ENCODE measurements at regions not wholly inside any gene's neighbourhood (a gene's known extent, or its start where the extent isn't known, plus 50 kb on each side); places are given as distances from the start of the nearest gene placed in this dataset.

DNA sequence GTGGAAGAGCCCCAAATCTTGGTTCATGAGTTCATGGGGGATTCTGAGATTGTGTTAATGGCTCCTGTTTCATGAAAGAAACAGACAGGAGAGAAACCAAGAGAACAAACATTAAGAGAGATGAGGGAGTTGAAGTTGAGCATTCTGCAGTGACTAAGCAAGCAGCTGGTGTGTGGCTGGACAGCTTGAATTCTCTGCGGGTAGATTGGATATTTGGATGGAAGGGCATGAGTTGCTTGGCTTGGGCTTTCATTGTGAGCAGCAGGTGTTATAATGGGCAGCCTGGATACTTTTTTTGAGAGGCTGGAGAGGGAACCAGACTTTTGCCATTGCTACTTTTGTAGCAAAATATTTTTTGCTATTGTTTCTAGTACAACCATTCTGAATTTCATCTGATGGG, 346.8 kb upstream of the SATB1 start:
- H3K4me3 ChIP-seq (ENCODE audit: low read depth, low read length), result no peak overlapping the region
- no peak for TF ChIP-seq CTCF (IDR thresholded peaks at IDR 0.05; ENCODE audit: insufficient read depth, low read depth, low read length, missing control alignments)
- DNase-seq (ENCODE audit: low read depth), result no peak

- TF ChIP-seq CTCF (IDR thresholded peaks at IDR 0.05; ENCODE audit: insufficient read depth, low read depth, low read length, missing control alignments), result no peak
- H3K4me3 ChIP-seq (ENCODE audit: low read depth, low read length), result no peak overlapping the region
- DNase-seq (ENCODE audit: low read depth), result no peak
Measured at GRCh38 chr3:18770800-18771199, 345.7 kb upstream of the SATB1 start.

GRCh38 chr3:18767756-18768303, 342.7 kb upstream of the SATB1 start:
- no peak for TF ChIP-seq CTCF (IDR thresholded peaks at IDR 0.05; ENCODE audit: insufficient read depth, low read depth, low read length, missing control alignments)
- no peak for DNase-seq (ENCODE audit: low read depth)
- H3K4me3 ChIP-seq (ENCODE audit: low read depth, low read length), result no peak overlapping the region

- H3K4me3 ChIP-seq (ENCODE audit: low read depth, low read length), result no peak overlapping the region
- no peak for TF ChIP-seq CTCF (IDR thresholded peaks at IDR 0.05; ENCODE audit: insufficient read depth, low read depth, low read length, missing control alignments)
- no peak for DNase-seq (ENCODE audit: low read depth)
Measured at GRCh38 chr3:18766974-18767373, 341.8 kb upstream of the SATB1 start.

DNA sequence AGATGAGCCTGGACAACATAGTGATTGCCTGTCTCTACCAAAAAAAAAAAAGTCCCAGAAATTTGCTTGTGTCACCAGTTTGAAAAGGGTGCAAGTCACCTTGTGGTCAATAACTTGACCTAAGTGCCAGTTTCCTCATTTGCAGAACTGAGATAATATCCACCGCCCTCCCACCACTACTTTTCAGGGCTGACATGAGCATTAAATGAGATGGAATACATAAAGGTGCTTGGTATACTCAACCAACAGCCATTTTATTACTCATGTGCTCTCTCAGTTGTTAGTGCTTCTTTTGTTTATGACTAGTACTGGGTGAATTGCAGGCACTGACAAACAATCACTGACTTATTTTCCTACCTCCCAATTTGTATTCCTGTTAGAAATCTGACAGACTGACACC, 340.5 kb upstream of the SATB1 start:
- DNase-seq (ENCODE audit: low read depth), result no peak
- no peak for TF ChIP-seq CTCF (IDR thresholded peaks at IDR 0.05; ENCODE audit: insufficient read depth, low read depth, low read length, missing control alignments)
- no peak overlapping the region for H3K4me3 ChIP-seq (ENCODE audit: low read depth, low read length)

DNA sequence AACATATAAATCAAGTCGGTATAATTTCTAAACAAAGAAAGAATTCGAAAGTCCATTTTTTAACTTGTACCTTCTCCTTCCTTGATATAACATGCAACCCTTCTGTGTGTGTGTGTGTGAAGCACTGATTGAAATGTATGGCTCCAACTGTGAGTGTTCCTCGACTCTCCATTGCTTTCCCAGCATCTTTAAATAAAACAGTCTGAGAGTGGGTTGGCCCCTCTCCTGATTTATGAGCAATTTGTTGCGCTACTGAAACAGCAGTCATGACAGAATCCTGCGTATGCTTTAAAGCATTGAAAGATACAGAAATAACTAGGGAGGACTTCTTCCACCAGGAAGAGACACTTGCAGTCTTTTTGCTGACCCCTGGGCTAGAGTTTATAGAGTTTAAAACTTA, 340.0 kb upstream of the SATB1 start:
- TF ChIP-seq CTCF (IDR thresholded peaks at IDR 0.05; ENCODE audit: insufficient read depth, low read depth, low read length, missing control alignments), result no peak
- no peak for DNase-seq (ENCODE audit: low read depth)
- H3K4me3 ChIP-seq (ENCODE audit: low read depth, low read length), result no peak overlapping the region

DNA sequence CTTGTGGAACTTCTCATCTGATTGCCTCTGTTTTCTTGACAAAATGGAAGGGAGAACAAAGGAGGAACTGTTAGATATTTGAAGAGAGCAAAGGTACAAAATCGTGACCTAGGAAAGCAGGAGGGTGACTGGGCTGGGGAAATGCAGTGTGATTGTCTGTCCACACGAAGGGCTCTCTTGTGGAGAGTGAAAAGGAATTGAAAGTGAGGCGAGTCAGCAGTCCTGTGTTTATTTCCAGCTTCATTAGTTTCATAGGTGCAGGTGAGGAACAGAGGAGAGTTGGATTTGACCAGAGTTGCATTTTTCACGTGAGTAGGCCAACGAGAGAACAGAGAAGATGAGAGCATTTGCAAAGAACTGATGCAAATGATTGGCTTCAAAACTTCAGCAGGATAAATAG, 336.4 kb upstream of the SATB1 start:
- DNase-seq (ENCODE audit: low read depth), result no peak
- TF ChIP-seq CTCF (IDR thresholded peaks at IDR 0.05; ENCODE audit: insufficient read depth, low read depth, low read length, missing control alignments), result no peak
- H3K4me3 ChIP-seq (ENCODE audit: low read depth, low read length), result no peak overlapping the region
